ENCODE measurements at regions not wholly inside any gene's neighbourhood (a gene's known extent, or its start where the extent isn't known, plus 50 kb on each side); places are given as distances from the start of the nearest gene placed in this dataset.

GRCh38 chr6:139852488-139853140 lies 478.2 kb upstream of the CITED2 start:
- DNase-seq (ENCODE audit: low read depth) = no peak

GRCh38 chr6:139852067-139852466 lies 477.6 kb upstream of the CITED2 start:
- DNase-seq (ENCODE audit: low read depth) = no peak

- DNase-seq (ENCODE audit: low read depth) = no peak
Observed at GRCh38 chr6:139851206-139851605, 476.8 kb upstream of the CITED2 start.

- DNase-seq (ENCODE audit: low read depth) = no peak
Observed at GRCh38 chr6:139850512-139850911, 476.1 kb upstream of the CITED2 start.

DNA sequence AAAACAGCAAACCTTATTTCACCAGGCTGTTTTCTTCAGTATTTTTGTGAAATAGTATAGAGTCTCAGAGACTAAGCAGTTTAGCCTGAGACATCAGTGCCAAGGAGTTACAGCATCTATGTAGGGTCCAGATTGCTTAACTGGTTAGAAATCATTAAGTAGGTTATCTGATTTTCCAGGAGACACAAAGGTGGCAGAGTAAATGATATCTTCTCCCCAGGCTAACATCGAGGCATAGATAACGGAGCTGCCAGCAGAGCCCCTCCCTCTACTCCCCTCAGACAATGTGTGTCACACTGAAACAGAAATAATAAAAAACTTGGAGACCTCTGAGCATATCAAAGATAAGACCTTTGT lies 473.0 kb upstream of the CITED2 start:
- DNase-seq (ENCODE audit: low read depth) = no peak

GRCh38 chr6:139846538-139847456 lies 472.3 kb upstream of the CITED2 start:
- no peak for DNase-seq (ENCODE audit: low read depth)

- DNase-seq (ENCODE audit: low read depth) = no peak
Observed at GRCh38 chr6:139844907-139845306, 470.5 kb upstream of the CITED2 start.

- no peak for DNase-seq (ENCODE audit: low read depth)
Observed at GRCh38 chr6:139841794-139842215, 467.4 kb upstream of the CITED2 start.

DNA sequence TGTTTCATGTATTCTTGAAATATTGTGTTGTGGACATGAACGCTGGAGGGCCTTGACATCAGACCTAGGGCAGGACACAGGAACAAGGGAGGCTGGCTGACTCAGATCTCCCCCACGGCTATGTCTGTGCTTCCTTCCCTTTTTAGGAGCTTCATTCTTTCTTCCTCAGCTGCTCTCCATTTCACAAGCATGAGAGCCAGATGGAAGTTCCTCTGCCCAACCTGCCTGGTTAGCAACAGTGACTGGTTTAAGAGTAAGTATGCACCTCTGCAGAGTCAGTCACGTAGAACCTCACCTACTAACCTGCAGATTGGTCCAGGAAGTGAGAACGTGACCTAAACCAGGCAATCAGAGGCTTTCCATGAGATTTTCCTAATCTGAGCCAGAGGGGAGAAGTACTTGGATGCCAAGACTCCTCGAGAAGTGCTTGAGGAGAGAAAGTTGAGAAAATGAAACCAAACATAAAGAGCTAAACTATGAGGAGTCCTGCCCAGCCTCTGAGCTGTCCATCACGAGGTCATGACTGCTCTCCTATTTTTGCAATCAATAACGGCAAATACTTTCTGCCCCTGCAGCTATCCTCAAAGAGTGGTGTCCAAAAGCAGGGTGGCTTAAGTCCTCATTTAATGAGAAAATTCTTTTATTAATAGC lies 465.2 kb upstream of the CITED2 start:
- no peak for DNase-seq (ENCODE audit: low read depth)

- DNase-seq (ENCODE audit: low read depth) = no peak
Observed at GRCh38 chr6:139834232-139834631, 459.8 kb upstream of the CITED2 start.

DNA sequence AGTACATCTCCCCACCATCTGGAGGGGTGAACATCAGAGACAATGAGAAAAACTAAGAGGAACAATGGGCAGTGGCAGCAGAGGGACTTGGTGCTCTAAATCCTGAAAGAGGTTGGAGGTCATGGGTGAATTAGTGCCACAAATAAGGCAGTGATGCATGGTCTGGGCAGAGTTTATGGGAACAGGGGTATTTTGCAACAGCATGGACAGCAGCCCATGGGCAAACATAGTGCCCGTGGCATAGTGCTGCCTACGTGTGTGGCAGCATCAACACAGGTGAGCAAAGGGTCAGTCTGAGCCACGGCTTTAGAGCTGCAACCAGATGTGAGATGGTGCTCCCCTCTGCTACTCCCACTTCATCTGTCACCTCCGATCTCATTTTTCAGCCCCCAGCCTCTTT lies 459.1 kb upstream of the CITED2 start:
- no peak for DNase-seq (ENCODE audit: low read depth)

DNA sequence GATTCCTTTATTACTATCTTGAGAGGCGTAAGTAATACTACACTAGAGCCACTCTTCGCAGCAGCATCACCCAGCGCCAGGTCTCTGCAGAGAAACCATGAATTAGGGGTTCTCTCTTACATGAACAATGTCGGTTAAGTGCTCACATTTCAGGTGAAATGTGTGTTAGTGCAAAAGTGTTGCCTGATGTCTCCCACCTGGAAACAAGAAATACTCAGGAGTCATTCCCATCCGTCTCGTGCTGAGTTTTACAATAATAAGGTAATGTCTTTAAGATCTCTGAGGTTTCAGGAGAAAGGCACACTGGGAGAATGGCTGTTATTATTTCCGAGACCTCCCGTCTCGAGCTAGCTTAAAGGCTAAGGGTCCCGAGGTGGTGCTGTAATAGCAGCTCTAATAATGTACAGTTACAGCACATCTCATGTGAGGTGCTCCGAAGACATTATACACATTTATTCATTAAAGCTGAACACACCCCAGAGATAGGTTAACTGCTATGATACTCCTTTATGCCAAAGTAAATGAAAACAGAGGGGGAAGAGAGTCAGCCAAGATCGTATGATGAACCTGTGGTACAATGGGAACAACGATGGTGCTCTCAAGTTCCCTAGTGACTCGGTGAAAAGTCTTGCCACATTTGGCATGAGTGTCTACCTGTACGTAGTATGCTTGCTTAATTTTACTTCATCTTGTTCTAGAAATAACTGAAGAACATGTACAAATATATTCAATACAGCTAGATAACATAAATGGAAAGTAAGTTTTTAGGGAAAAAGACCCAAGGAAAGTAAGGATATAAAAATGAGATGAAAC lies 458.3 kb upstream of the CITED2 start:
- DNase-seq (ENCODE audit: low read depth) = no peak

DNA sequence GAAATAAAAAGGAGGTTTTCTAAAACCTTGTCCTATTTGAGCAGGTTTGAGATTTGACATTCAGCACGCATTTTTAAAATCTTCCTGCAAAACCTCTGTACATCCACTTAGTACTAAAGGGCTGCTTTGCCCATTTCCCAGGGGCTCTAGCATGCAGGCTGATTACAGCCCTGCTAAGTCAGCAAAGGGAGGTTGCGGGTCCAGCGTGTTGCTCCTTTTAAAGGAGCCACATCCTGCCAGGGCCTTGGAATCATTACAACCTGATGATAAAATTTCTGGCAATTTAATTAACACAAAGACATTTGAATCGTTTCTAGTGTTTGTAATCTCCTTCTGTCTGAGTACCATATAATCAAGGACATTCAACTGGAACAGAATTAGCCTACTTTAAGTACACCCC lies 455.1 kb upstream of the CITED2 start:
- no peak for DNase-seq (ENCODE audit: low read depth)

DNA sequence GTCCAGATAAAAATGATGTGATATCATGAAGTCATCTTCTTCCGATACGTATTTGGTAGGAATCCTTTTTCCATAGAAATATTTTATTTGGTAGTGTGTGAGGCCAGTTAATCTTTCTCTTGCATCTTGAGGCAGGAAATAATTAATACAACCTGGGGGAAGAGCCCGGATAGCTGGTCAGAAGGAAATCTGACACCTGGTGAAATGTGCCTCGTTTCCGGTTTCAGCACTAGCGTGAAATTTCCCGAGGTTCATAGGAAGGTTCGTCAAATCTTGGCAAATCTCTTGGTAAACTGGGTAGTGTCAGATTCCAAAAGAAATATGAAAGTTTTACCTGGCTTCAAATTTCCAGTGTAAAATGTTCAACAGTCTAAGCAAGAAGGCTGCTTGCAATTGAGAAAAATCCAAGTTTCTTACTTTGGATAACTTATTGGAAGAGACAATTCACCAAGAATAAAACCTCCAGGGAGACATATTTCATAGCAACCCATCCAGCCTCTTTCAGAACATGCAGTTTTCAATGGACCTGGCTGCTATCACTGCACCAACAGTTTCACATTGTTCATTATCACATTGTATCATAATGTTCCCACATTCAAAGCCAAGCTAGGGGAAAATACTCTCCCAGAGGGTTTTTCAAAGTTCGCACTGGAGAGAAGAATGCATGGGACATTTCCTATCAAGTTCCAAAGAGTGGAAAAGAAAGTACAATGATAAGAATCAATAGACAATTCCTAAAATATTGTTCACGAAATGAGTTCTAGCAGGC lies 454.5 kb upstream of the CITED2 start:
- no peak for DNase-seq (ENCODE audit: low read depth)

DNA sequence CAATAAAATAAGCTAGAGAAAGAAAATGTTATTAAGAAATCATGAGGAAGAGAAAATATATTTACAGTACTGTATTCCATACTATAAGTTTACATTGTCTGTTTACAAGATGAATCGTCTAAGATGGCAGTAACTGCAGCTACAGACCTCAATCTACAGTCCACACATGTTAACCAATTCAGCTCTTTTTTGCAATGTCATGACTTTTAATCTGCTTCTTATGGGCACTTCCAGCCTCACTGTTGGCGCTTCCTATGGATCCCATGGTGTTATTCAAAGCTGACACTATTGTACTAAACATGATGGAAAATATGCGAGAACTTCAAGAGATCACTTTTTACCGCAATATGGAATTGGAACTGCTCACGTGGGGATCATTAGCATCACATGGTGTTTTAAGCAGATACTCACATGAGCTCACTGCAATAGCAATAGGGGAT lies 451.5 kb upstream of the CITED2 start:
- DNase-seq (ENCODE audit: low read depth) = no peak

- no peak for DNase-seq (ENCODE audit: low read depth)
Observed at GRCh38 chr6:139824864-139825263, 450.4 kb upstream of the CITED2 start.

DNA sequence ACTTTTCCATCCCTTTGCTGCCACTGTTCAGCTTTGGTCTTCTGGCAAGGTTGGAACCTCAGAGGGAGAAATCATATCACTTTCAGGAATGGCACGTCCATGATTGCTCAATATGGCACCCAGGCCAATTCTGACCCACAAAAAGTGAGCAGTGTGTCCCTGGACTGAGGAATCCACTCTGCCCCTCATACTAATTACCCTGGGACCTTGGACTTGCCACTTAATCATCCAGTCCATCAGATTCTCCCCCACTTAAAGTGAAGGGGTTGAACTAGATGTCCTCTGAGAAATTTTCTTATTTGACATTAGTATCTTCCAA lies 449.3 kb upstream of the CITED2 start:
- DNase-seq (ENCODE audit: low read depth) = no peak

DNA sequence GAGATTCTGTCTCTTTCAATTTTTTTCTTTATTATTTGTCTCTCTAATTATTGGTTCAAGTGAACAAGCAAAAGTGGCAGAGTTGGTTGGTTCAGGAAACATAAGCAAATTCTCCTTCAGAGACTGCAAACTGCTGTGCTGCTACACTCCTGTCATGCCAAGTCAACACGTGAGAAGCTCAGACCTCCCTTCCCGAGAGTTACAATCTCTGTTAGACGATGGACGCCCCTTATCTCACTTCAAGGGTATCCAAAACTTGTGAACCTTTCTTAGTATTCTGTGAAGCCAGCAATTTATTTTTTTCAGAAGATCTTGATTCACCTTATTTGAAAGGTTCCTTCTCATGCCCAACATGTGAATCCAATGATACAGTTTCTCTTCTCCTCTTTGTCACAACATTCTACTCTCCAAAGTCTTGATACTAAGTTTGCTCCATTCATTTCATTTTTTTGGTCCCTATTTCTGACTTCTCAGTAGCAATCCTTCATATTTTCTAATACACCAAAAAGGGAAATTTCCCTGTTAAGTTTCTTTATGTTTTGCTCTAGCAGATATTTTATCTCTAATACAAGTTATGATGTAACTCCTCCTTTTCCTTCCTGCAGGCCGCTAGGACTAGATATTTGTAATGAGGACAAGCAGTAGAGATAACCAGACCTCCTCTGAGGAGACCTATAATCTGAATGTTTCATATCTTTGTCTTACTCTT lies 448.8 kb upstream of the CITED2 start:
- DNase-seq (ENCODE audit: low read depth) = no peak

DNA sequence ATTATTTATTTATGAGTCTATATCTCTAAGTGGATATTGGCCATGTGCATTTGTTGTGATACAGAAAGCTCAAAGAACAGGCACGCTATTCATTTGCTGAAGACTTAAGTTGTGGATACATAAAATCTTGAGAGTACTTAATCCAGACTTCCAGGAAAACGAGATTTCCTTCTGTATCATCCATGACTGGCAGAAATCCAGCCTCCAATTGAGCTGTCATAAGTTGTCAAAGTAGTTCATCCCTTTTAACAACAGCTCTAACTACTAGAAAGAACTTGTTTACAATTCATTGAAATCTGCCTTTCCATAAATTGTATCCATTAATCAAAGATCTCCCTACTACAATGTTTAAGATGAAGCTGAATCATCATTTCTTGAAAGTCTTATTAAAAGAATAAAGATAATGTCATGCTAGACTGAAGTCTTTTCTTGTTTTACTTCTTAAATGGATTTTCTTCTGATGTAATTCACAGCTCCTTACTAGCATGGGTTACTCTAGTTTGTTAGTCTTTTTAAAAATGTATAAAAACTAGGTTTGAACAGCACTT lies 447.3 kb upstream of the CITED2 start:
- DNase-seq (ENCODE audit: low read depth) = no peak

- DNase-seq (ENCODE audit: low read depth) = no peak
Observed at GRCh38 chr6:139820210-139820609, 445.8 kb upstream of the CITED2 start.

GRCh38 chr6:139819776-139820175 lies 445.3 kb upstream of the CITED2 start:
- no peak for DNase-seq (ENCODE audit: low read depth)
